ENCODE measurements at regions not wholly inside any gene's neighbourhood (a gene's known extent, or its start where the extent isn't known, plus 50 kb on each side); places are given as distances from the start of the nearest gene placed in this dataset.

- Mint-ChIP-seq H3K4me3 (ENCODE audit: low read depth, unreplicated experiment) (no peak overlapping the region), H3K27me3 (ENCODE audit: unreplicated experiment) (no peaks in the 10 kb centered on the region), H3K36me3 (ENCODE audit: insufficient read depth, unreplicated experiment) (peaks cover 6% of the 10 kb centered on the region), H3K4me1 (ENCODE audit: low read depth, unreplicated experiment) (peaks cover 25% of the 10 kb centered on the region), H3K27ac (ENCODE audit: unreplicated experiment) (no peak overlapping the region), H3K9me3 (ENCODE audit: low read depth, unreplicated experiment) (peaks cover 3% of the 10 kb centered on the region)
- no TSS peak for BruUV-seq (replicated peaks)
- CTCF ChIA-PET: no interaction called here
- no peak for DNase-seq
- TF ChIP-seq, protein P1, sequence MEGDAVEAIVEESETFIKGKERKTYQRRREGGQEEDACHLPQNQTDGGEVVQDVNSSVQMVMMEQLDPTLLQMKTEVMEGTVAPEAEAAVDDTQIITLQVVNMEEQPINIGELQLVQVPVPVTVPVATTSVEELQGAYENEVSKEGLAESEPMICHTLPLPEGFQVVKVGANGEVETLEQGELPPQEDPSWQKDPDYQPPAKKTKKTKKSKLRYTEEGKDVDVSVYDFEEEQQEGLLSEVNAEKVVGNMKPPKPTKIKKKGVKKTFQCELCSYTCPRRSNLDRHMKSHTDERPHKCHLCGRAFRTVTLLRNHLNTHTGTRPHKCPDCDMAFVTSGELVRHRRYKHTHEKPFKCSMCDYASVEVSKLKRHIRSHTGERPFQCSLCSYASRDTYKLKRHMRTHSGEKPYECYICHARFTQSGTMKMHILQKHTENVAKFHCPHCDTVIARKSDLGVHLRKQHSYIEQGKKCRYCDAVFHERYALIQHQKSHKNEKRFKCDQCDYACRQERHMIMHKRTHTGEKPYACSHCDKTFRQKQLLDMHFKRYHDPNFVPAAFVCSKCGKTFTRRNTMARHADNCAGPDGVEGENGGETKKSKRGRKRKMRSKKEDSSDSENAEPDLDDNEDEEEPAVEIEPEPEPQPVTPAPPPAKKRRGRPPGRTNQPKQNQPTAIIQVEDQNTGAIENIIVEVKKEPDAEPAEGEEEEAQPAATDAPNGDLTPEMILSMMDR (IDR thresholded peaks at IDR 0.05; ENCODE audit: unreplicated experiment): no peak
- intact Hi-C loops (cut with micrococcal nuclease; ENCODE audit: unreplicated experiment): no loop called here
Measured at GRCh38 chr6:80636689-80637088, 530.2 kb downstream of the BCKDHB start.

- TF ChIP-seq, protein P1 (IDR thresholded peaks at IDR 0.05; ENCODE audit: unreplicated experiment): no peak
- peaks cover 3% of the 10 kb centered on the region for H3K9me3 Mint-ChIP-seq (ENCODE audit: low read depth, unreplicated experiment)
- H3K27me3 Mint-ChIP-seq (ENCODE audit: unreplicated experiment): no peaks in the 10 kb centered on the region
- H3K4me1 Mint-ChIP-seq (ENCODE audit: low read depth, unreplicated experiment): peaks cover 8% of the 10 kb centered on the region
- H3K27ac Mint-ChIP-seq (ENCODE audit: unreplicated experiment): no peak overlapping the region
- H3K36me3 Mint-ChIP-seq (ENCODE audit: insufficient read depth, unreplicated experiment): no peaks in the 10 kb centered on the region
- no TSS peak for BruUV-seq (replicated peaks)
- intact Hi-C loops (cut with micrococcal nuclease; ENCODE audit: unreplicated experiment): no loop called here
- no peak for DNase-seq
- no peak overlapping the region for H3K4me3 Mint-ChIP-seq (ENCODE audit: low read depth, unreplicated experiment)
- CTCF ChIA-PET: no interaction called here
Measured at GRCh38 chr6:80633412-80633811, 526.9 kb downstream of the BCKDHB start.

DNA sequence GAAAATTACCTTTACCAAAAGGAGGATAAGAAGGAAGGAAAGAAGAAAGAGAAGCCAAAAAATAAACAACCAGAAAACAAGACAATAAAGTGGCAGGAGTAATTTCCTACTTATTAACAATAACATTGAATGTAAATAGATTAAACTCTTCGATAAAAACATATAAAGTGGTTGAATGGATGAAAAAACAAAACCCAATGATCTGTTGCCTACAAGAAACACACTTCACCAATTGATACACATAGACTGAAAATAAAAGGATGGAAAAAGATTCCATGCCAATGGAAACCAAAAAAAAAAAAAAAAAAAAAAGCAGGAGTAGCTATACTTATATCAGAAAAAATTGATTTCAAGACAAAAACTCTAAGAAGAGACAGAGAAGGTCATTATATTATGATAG lies 518.9 kb downstream of the BCKDHB start:
- no peak for DNase-seq
- TF ChIP-seq, protein P1 (IDR thresholded peaks at IDR 0.05; ENCODE audit: unreplicated experiment): no peak
- Mint-ChIP-seq H3K4me3 (ENCODE audit: low read depth, unreplicated experiment) (no peak overlapping the region), H3K9me3 (ENCODE audit: low read depth, unreplicated experiment) (peaks cover 8% of the 10 kb centered on the region), H3K27ac (ENCODE audit: unreplicated experiment) (no peak overlapping the region), H3K4me1 (ENCODE audit: low read depth, unreplicated experiment) (peaks cover 28% of the 10 kb centered on the region), H3K27me3 (ENCODE audit: unreplicated experiment) (no peaks in the 10 kb centered on the region), H3K36me3 (ENCODE audit: insufficient read depth, unreplicated experiment) (no peaks in the 10 kb centered on the region)
- BruUV-seq (replicated peaks): no TSS peak
- CTCF ChIA-PET: interaction anchor here (0.6 kb wide), 1 partner anchor 88 kb away, joined by 3 read pairs; no protein-coding TSS in a partner anchor
- intact Hi-C loops (cut with micrococcal nuclease; ENCODE audit: unreplicated experiment): no loop called here

DNA sequence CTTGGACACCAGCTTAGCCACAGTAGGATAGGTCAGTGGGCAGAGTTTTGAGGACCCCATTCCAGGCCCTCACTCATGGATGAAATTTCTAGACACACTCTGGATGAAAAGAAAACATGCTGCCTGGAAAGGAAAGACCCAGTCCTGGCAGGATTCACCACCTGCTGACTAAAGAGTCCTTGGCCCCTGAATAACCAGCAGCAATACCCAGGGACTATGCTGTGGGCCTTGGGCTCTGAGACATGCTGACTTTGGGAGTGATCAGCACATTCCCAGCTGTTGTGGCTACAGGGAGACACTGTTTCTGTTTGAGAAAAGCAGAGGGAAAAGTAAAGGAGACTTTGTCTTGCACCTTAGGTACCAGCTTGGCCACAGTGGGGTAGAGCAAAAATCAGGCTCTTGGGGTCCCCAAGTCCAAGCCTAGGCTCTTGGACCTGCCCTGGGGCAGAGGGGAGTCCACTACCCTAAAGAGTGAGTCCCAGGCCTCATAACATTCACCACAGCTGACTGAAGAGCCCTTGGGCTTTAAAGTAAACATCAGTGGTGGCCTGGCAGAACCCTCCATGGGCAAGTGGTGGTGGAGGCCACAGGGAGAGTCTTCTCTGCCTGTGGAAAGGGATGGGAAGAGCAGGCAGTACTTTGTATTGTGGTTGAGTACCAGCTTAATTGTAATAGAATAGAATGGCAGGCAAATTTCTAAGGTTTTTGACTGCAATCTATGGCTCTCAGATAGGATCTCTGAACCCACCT lies 516.8 kb downstream of the BCKDHB start:
- CTCF ChIA-PET: no interaction called here
- intact Hi-C loops (cut with micrococcal nuclease; ENCODE audit: unreplicated experiment): no loop called here

More for the DNA sequence above, 516.8 kb downstream of the BCKDHB start:
- Mint-ChIP-seq H3K9me3 (ENCODE audit: low read depth, unreplicated experiment) (peaks cover 9% of the 10 kb centered on the region), H3K27ac (ENCODE audit: unreplicated experiment) (peak overlapping the region; percentile 34), H3K27me3 (ENCODE audit: unreplicated experiment) (no peaks in the 10 kb centered on the region), H3K4me1 (ENCODE audit: low read depth, unreplicated experiment) (peaks cover 44% of the 10 kb centered on the region), H3K4me3 (ENCODE audit: low read depth, unreplicated experiment) (no peak overlapping the region), H3K36me3 (ENCODE audit: insufficient read depth, unreplicated experiment) (no peaks in the 10 kb centered on the region)
- no TSS peak for BruUV-seq (replicated peaks)
- TF ChIP-seq, protein P1 (IDR thresholded peaks at IDR 0.05; ENCODE audit: unreplicated experiment): no peak
- no peak for DNase-seq

Measured in Calu3 (cell line).